BLaER1 (cell line): ENCODE measurements at regions not wholly inside any gene's neighbourhood (a gene's known extent, or its start where the extent isn't known, plus 50 kb on each side); places are given as distances from the start of the nearest gene placed in this dataset.

Experiments
- H3K27ac ChIP-seq: shearing (Covaris generic); formaldehyde crosslinking; 2 replicates; pipeline ENCODE4 v1.8.1; 2022
- H3K27me3 ChIP-seq: shearing (Covaris generic); formaldehyde crosslinking; 2 replicates; pipeline ENCODE4 v1.8.1; 2022
- H3K36me3 ChIP-seq: shearing (Covaris generic); formaldehyde crosslinking; 2 replicates; pipeline ENCODE4 v1.8.1; 2022
- H3K4me1 ChIP-seq: shearing (Covaris generic); formaldehyde crosslinking; 2 replicates; pipeline ENCODE4 v1.8.1; 2022
- H3K4me2 ChIP-seq: shearing (Covaris generic); formaldehyde crosslinking; 2 replicates; pipeline ENCODE4 v1.8.1; 2022
- H3K4me3 ChIP-seq: shearing (Covaris generic); formaldehyde crosslinking; 2 replicates; pipeline ENCODE4 v1.8.1; 2022
- H3K9ac ChIP-seq: shearing (Covaris generic); formaldehyde crosslinking; 2 replicates; pipeline ENCODE4 v1.8.1; 2022
- H3K9me3 ChIP-seq: shearing (Covaris generic); formaldehyde crosslinking; 2 replicates; pipeline ENCODE4 v1.8.1; 2022
- H4K20me1 ChIP-seq: shearing (Covaris generic); formaldehyde crosslinking; 2 replicates; pipeline ENCODE4 v1.8.1; 2022
- Cebpa-rat ChIP-seq: shearing (Covaris generic); IDR thresholded peaks from 2 replicates; pipeline ENCODE4 v1.8.1; 2022

- H3K9me3 ChIP-seq: no peaks in the 10 kb centered on the region
- no peaks in the 10 kb centered on the region for H3K4me1 ChIP-seq
- no peak overlapping the region for H3K4me3 ChIP-seq
- no peaks in the 10 kb centered on the region for H3K36me3 ChIP-seq
- no peak overlapping the region for H3K9ac ChIP-seq
- no peak overlapping the region for H3K27ac ChIP-seq
- no peak for TF ChIP-seq Cebpa-rat
- no peaks in the 10 kb centered on the region for H4K20me1 ChIP-seq
- H3K27me3 ChIP-seq: no peaks in the 10 kb centered on the region
- H3K4me2 ChIP-seq: no peak overlapping the region
These were observed 126.9 kb downstream of the CYRIA start for GRCh38 chr2:16538707-16539106.

GRCh38 chr2:16537347-16537746 is 128.3 kb downstream of the CYRIA start:
- TF ChIP-seq Cebpa-rat: no peak
- Histone ChIP-seq H4K20me1 (no peaks in the 10 kb centered on the region), H3K36me3 (no peaks in the 10 kb centered on the region), H3K4me2 (no peak overlapping the region), H3K9me3 (no peaks in the 10 kb centered on the region), H3K27ac (no peak overlapping the region), H3K4me1 (peaks cover under 1% of the 10 kb centered on the region; the same call in 1 of the 2 replicates), H3K4me3 (no peak overlapping the region), H3K9ac (no peak overlapping the region), H3K27me3 (no peaks in the 10 kb centered on the region)

GRCh38 chr2:16526193-16526592 is 139.4 kb downstream of the CYRIA start:
- no peaks in the 10 kb centered on the region for H3K9me3 ChIP-seq
- no peak for TF ChIP-seq Cebpa-rat
- H3K4me2 ChIP-seq: no peak overlapping the region
- H3K4me1 ChIP-seq: 0 out of 2 replicates have a peak, but pooled peaks cover 7% of the 10 kb centered on the region
- H3K27ac ChIP-seq: no peak overlapping the region
- H3K4me3 ChIP-seq: no peak overlapping the region
- no peaks in the 10 kb centered on the region for H4K20me1 ChIP-seq
- no peaks in the 10 kb centered on the region for H3K27me3 ChIP-seq
- H3K36me3 ChIP-seq: no peaks in the 10 kb centered on the region
- no peak overlapping the region for H3K9ac ChIP-seq

GRCh38 chr2:16525265-16525887 is 140.3 kb downstream of the CYRIA start:
- 0 out of 2 replicates have a peak, but pooled peaks cover 2% of the 10 kb centered on the region for H3K4me1 ChIP-seq
- no peak overlapping the region for H3K4me3 ChIP-seq
- H3K9ac ChIP-seq: no peak overlapping the region
- TF ChIP-seq Cebpa-rat: no peak
- no peaks in the 10 kb centered on the region for H3K27me3 ChIP-seq
- no peaks in the 10 kb centered on the region for H4K20me1 ChIP-seq
- no peaks in the 10 kb centered on the region for H3K9me3 ChIP-seq
- H3K27ac ChIP-seq: no peak overlapping the region
- no peaks in the 10 kb centered on the region for H3K36me3 ChIP-seq
- H3K4me2 ChIP-seq: no peak overlapping the region

GRCh38 chr2:16523711-16524110 is 141.9 kb downstream of the CYRIA start:
- TF ChIP-seq Cebpa-rat: no peak
- Histone ChIP-seq H3K4me1 (no peaks in the 10 kb centered on the region), H3K4me2 (no peak overlapping the region), H3K9ac (no peak overlapping the region), H3K27me3 (no peaks in the 10 kb centered on the region), H3K36me3 (no peaks in the 10 kb centered on the region), H3K4me3 (no peak overlapping the region), H3K9me3 (no peaks in the 10 kb centered on the region), H4K20me1 (no peaks in the 10 kb centered on the region), H3K27ac (no peak overlapping the region)

- Histone ChIP-seq H3K27me3 (no peaks in the 10 kb centered on the region), H3K27ac (no peak overlapping the region), H3K36me3 (no peaks in the 10 kb centered on the region), H3K9ac (no peak overlapping the region), H3K9me3 (no peaks in the 10 kb centered on the region), H3K4me1 (no peaks in the 10 kb centered on the region), H4K20me1 (no peaks in the 10 kb centered on the region), H3K4me2 (no peak overlapping the region), H3K4me3 (no peak overlapping the region)
- TF ChIP-seq Cebpa-rat: no peak
These were observed 143.4 kb downstream of the CYRIA start for GRCh38 chr2:16522031-16522831.

GRCh38 chr2:16520891-16521290 is 144.7 kb downstream of the CYRIA start:
- H3K36me3 ChIP-seq: no peaks in the 10 kb centered on the region
- no peaks in the 10 kb centered on the region for H4K20me1 ChIP-seq
- no peak overlapping the region for H3K4me2 ChIP-seq
- H3K27ac ChIP-seq: no peak overlapping the region
- no peak for TF ChIP-seq Cebpa-rat
- H3K27me3 ChIP-seq: no peaks in the 10 kb centered on the region
- no peaks in the 10 kb centered on the region for H3K4me1 ChIP-seq
- H3K4me3 ChIP-seq: no peak overlapping the region
- H3K9ac ChIP-seq: no peak overlapping the region
- H3K9me3 ChIP-seq: no peaks in the 10 kb centered on the region

- Histone ChIP-seq H3K4me2 (no peak overlapping the region), H3K27ac (no peak overlapping the region), H4K20me1 (no peaks in the 10 kb centered on the region), H3K4me1 (no peaks in the 10 kb centered on the region), H3K9me3 (no peaks in the 10 kb centered on the region), H3K4me3 (no peak overlapping the region), H3K27me3 (no peaks in the 10 kb centered on the region), H3K9ac (no peak overlapping the region), H3K36me3 (no peaks in the 10 kb centered on the region)
- no peak for TF ChIP-seq Cebpa-rat
These were observed 149.9 kb downstream of the CYRIA start for GRCh38 chr2:16515696-16516095.

GRCh38 chr2:16513626-16514025 is 152.0 kb downstream of the CYRIA start:
- H3K4me3 ChIP-seq: no peak overlapping the region
- no peaks in the 10 kb centered on the region for H3K4me1 ChIP-seq
- no peaks in the 10 kb centered on the region for H3K9me3 ChIP-seq
- no peak overlapping the region for H3K9ac ChIP-seq
- no peaks in the 10 kb centered on the region for H3K36me3 ChIP-seq
- H4K20me1 ChIP-seq: no peaks in the 10 kb centered on the region
- no peak overlapping the region for H3K4me2 ChIP-seq
- H3K27me3 ChIP-seq: peaks cover 9% of the 10 kb centered on the region
- no peak for TF ChIP-seq Cebpa-rat
- no peak overlapping the region for H3K27ac ChIP-seq

GRCh38 chr2:16511041-16511440 is 154.6 kb downstream of the CYRIA start:
- Histone ChIP-seq H3K4me2 (no peak overlapping the region), H3K9me3 (no peaks in the 10 kb centered on the region), H4K20me1 (no peaks in the 10 kb centered on the region), H3K9ac (no peak overlapping the region), H3K36me3 (no peaks in the 10 kb centered on the region), H3K27me3 (peaks cover 23% of the 10 kb centered on the region), H3K27ac (no peak overlapping the region), H3K4me1 (0 out of 2 replicates have a peak, but pooled peaks cover 9% of the 10 kb centered on the region), H3K4me3 (no peak overlapping the region)
- no peak for TF ChIP-seq Cebpa-rat
